Activated CD4-positive, alpha-beta memory T cell treated with anti-CD3 and anti-CD28 coated beads for 36 hours (primary cell): ENCODE measurements at regions not wholly inside any gene's neighbourhood (a gene's known extent, or its start where the extent isn't known, plus 50 kb on each side); places are given as distances from the start of the nearest gene placed in this dataset.

Experiments used
- CTCF ChIA-PET: fragments of 350-600 bp; sonication (Branson Sonifier 250); formaldehyde crosslinking; loops from one replicate; lab custom pipeline; 2021; ENCODE audit warnings: antibody characterized with exemption, inconsistent platforms; lab: Charles Lee
- POLR2A ChIA-PET: fragments of 350-600 bp; sonication (Branson Sonifier 250); formaldehyde crosslinking; loops from one replicate; lab custom pipeline; 2021; ENCODE audit warnings: antibody characterized with exemption; lab: Charles Lee
- DNase-seq: peaks from one replicate; pipeline ENCODE4 v3.0.0-alpha.2; 2020
- H3K27ac Mint-ChIP-seq: one replicate; pipeline ENCODE4 v1.8.0; 2021; ENCODE audit warnings: mixed read lengths
- H3K27me3 Mint-ChIP-seq: one replicate; pipeline ENCODE4 v1.8.0; 2021; ENCODE audit warnings: mixed read lengths
- H3K36me3 Mint-ChIP-seq: one replicate; pipeline ENCODE4 v1.8.0; 2021; ENCODE audit warnings: mixed read lengths
- H3K4me1 Mint-ChIP-seq: one replicate; pipeline ENCODE4 v1.8.0; 2021; ENCODE audit warnings: low read depth, mixed read lengths
- H3K4me3 Mint-ChIP-seq: one replicate; pipeline ENCODE4 v1.8.0; 2021; ENCODE audit warnings: mild to moderate bottlenecking, mixed read lengths
- H3K9me3 Mint-ChIP-seq: one replicate; pipeline ENCODE4 v1.8.0; 2021; ENCODE audit warnings: mixed read lengths
- intact Hi-C: fragments of 100-400 bp; cut with micrococcal nuclease; formaldehyde crosslinking; loops from one replicate; pipeline ENCODE4 v1.15.1; 2023

- POLR2A ChIA-PET = no interaction called here
- CTCF ChIA-PET = no interaction called here
- Mint-ChIP-seq H3K4me1 (no peaks in the 10 kb centered on the region), H3K9me3 (no peaks in the 10 kb centered on the region), H3K27me3 (no peaks in the 10 kb centered on the region), H3K4me3 (no peak overlapping the region), H3K27ac (no peak overlapping the region), H3K36me3 (no peaks in the 10 kb centered on the region)
- intact Hi-C loops = no loop called here
- DNase-seq = no peak
Measured at GRCh38 chr2:65820454-65820853, 388.1 kb upstream of the SPRED2 start.

GRCh38 chr2:65819963-65820362 lies 387.6 kb upstream of the SPRED2 start:
- intact Hi-C loops = no loop called here
- ChIA-PET CTCF (no interaction called here), POLR2A (no interaction called here)

GRCh38 chr2:65818873-65819451 lies 386.6 kb upstream of the SPRED2 start:
- POLR2A ChIA-PET = no interaction called here
- intact Hi-C loops = no loop called here
- Mint-ChIP-seq H3K4me3 (no peak overlapping the region), H3K36me3 (no peaks in the 10 kb centered on the region), H3K27ac (no peak overlapping the region), H3K27me3 (no peaks in the 10 kb centered on the region), H3K9me3 (no peaks in the 10 kb centered on the region), H3K4me1 (no peaks in the 10 kb centered on the region)
- CTCF ChIA-PET = no interaction called here
- DNase-seq = no peak

More at GRCh38 chr2:65819963-65820362, 387.6 kb upstream of the SPRED2 start:
- H3K27ac Mint-ChIP-seq = no peak overlapping the region
- H3K27me3 Mint-ChIP-seq = no peaks in the 10 kb centered on the region
- H3K4me1 Mint-ChIP-seq = no peaks in the 10 kb centered on the region
- DNase-seq = no peak
- H3K36me3 Mint-ChIP-seq = no peaks in the 10 kb centered on the region
- H3K4me3 Mint-ChIP-seq = no peak overlapping the region
- no peaks in the 10 kb centered on the region for H3K9me3 Mint-ChIP-seq

DNA sequence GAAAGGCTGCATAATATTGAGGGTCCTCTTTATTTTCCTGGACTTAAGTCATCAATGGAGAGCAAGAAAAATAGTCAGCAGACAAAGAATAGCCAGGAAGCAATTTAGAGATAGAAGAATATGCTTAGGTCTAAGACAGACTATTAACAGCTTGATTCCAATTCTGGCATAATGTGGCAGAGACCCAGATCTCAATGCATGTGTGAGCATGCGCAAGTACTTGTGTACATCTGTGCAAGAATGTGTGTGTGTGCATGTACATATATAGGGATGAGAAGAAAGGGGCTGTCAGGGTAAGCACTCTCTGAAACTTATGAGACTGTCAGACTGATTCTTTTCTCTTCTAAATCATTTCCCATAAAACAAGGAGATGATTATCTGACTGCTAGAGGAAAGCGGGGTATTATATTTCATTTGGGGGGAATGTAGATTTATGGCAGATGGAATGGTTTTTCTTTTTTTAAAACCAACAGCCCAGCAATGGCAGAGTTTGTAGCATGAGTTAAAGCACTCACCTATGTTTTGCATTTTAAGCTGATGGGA lies 381.3 kb upstream of the SPRED2 start:
- Mint-ChIP-seq H3K4me1 (no peaks in the 10 kb centered on the region), H3K27me3 (no peaks in the 10 kb centered on the region), H3K27ac (no peak overlapping the region), H3K4me3 (no peak overlapping the region), H3K9me3 (no peaks in the 10 kb centered on the region), H3K36me3 (no peaks in the 10 kb centered on the region)
- no peak for DNase-seq
- intact Hi-C loops = no loop called here
- ChIA-PET POLR2A (no interaction called here), CTCF (no interaction called here)

DNA sequence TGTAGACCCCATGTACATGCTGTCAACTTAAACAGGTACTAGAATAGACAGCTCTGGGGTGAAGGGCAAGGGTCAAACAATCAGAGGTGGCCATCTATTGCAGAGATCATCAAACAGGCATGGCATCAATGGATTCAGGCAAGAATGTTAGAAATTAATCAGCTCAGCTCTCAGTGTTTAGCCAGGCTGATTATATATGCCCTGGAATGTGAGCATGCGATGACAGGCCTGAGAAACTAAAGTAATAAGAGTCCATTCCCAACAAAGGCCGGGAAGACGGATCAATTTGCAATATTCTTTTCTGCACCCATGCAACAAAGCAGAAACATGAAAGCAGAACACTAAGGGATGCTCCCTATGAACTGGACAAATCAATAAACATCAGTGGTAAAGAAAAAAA lies 380.5 kb upstream of the SPRED2 start:
- H3K4me1 Mint-ChIP-seq = no peaks in the 10 kb centered on the region

DNA sequence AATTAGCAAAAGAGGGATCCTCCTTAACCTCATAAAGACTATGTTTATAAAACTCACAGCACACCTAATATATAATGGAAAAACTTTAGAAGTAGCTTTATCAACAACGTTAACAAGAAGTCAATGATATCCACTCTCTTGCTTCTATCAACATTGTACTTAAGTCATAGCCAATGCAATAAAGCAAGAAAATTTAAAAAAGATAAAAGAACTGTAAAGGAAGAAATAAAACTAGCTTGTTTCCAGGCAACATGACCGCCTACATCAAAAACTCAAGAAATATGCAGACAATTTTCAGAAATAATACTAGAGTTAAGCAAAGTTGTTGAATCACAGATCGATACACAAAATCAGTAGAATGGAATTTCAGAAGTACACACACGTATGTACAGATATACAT lies 375.5 kb upstream of the SPRED2 start:
- Mint-ChIP-seq H3K4me3 (no peak overlapping the region), H3K36me3 (no peaks in the 10 kb centered on the region), H3K9me3 (peaks cover 16% of the 10 kb centered on the region), H3K27ac (no peak overlapping the region), H3K4me1 (no peaks in the 10 kb centered on the region), H3K27me3 (no peaks in the 10 kb centered on the region)
- intact Hi-C loops = no loop called here
- ChIA-PET CTCF (no interaction called here), POLR2A (no interaction called here)
- no peak for DNase-seq

More for the DNA sequence above, 380.5 kb upstream of the SPRED2 start:
- POLR2A ChIA-PET = no interaction called here
- H3K36me3 Mint-ChIP-seq = no peaks in the 10 kb centered on the region
- H3K27me3 Mint-ChIP-seq = no peaks in the 10 kb centered on the region
- CTCF ChIA-PET = no interaction called here
- no peak overlapping the region for H3K4me3 Mint-ChIP-seq
- intact Hi-C loops = no loop called here
- no peak for DNase-seq
- H3K27ac Mint-ChIP-seq = no peak overlapping the region
- peaks cover 3% of the 10 kb centered on the region for H3K9me3 Mint-ChIP-seq

- H3K9me3 Mint-ChIP-seq = peaks cover 16% of the 10 kb centered on the region
- ChIA-PET CTCF (no interaction called here), POLR2A (no interaction called here)
- intact Hi-C loops = no loop called here
- no peaks in the 10 kb centered on the region for H3K36me3 Mint-ChIP-seq
- no peak overlapping the region for H3K27ac Mint-ChIP-seq
- no peak overlapping the region for H3K4me3 Mint-ChIP-seq
- no peak for DNase-seq
- H3K27me3 Mint-ChIP-seq = no peaks in the 10 kb centered on the region
- no peaks in the 10 kb centered on the region for H3K4me1 Mint-ChIP-seq
Measured at GRCh38 chr2:65804777-65805176, 372.4 kb upstream of the SPRED2 start.

DNA sequence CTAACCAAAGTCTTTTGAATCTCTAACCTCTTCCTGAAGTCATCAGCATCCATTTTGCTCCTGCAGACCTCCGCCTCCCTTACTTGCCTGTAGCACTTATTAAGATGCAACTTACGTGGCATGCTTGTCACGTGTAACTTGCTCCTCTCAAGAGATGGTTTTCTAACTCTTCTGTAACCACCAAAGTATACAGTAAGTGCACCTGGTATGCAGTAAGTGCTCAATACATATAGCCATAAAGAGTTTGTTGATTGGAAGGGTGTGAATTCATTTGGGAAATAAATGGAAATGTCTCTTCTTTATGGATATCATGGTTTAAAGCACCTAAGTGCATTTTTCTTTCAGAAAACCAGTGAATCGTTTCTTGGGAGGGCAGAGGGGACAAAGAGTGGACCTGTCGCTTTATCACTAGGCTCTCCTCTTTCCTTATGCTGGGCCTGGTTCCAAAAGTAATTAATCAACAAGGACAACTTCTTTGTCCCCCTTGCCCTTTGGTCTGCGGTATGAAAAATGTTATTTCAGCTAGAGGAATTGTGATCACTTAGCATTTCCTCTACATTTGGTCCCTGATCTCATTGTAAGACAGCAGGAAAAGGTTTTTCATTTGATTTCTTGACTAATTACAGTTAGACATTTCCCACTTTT lies 370.0 kb upstream of the SPRED2 start:
- Mint-ChIP-seq H3K4me1 (no peaks in the 10 kb centered on the region), H3K36me3 (no peaks in the 10 kb centered on the region), H3K27me3 (no peaks in the 10 kb centered on the region), H3K27ac (no peak overlapping the region), H3K4me3 (no peak overlapping the region), H3K9me3 (peaks cover 12% of the 10 kb centered on the region)
- CTCF ChIA-PET = no interaction called here
- DNase-seq = no peak
- intact Hi-C loops = no loop called here
- POLR2A ChIA-PET = no interaction called here

DNA sequence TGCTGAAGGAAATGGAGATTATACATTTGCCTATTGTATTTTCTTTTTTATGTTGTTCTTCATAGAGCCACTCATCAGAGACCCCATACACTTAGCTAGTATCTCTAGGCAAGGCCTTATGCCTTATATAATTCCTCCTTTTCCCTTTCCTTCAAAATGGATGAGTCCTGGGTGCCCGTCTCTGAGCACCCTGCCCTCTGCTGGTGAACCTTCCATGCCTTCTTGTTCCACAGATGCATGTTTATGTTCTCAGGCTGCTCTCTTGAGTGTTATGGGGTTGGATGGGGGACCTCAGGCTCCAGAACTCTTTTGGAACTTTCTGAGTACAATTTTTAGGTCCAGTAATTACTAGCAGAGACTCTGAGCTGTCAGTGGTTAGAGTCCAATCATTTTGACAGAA lies 368.6 kb upstream of the SPRED2 start:
- Mint-ChIP-seq H3K4me1 (no peaks in the 10 kb centered on the region), H3K27ac (no peak overlapping the region)
- POLR2A ChIA-PET = no interaction called here

GRCh38 chr2:65799141-65799854 lies 366.9 kb upstream of the SPRED2 start:
- CTCF ChIA-PET = no interaction called here
- Mint-ChIP-seq H3K4me3 (no peak overlapping the region), H3K36me3 (no peaks in the 10 kb centered on the region), H3K27me3 (peaks cover 2% of the 10 kb centered on the region), H3K9me3 (no peaks in the 10 kb centered on the region), H3K4me1 (no peaks in the 10 kb centered on the region), H3K27ac (no peak overlapping the region)
- intact Hi-C loops = no loop called here
- POLR2A ChIA-PET = no interaction called here
- no peak for DNase-seq

More for the DNA sequence above, 368.6 kb upstream of the SPRED2 start:
- Mint-ChIP-seq H3K36me3 (no peaks in the 10 kb centered on the region), H3K27me3 (peaks cover 2% of the 10 kb centered on the region), H3K4me3 (no peak overlapping the region), H3K9me3 (peaks cover 6% of the 10 kb centered on the region)
- intact Hi-C loops = no loop called here
- CTCF ChIA-PET = no interaction called here
- DNase-seq = no peak

- CTCF ChIA-PET = no interaction called here
- H3K4me1 Mint-ChIP-seq = no peaks in the 10 kb centered on the region
- POLR2A ChIA-PET = no interaction called here
Measured at GRCh38 chr2:65798641-65799040, 366.2 kb upstream of the SPRED2 start.

GRCh38 chr2:65794994-65795393 lies 362.6 kb upstream of the SPRED2 start:
- Mint-ChIP-seq H3K4me1 (no peaks in the 10 kb centered on the region), H3K27ac (no peak overlapping the region), H3K9me3 (no peaks in the 10 kb centered on the region), H3K4me3 (no peak overlapping the region), H3K27me3 (peaks cover 3% of the 10 kb centered on the region), H3K36me3 (no peaks in the 10 kb centered on the region)
- intact Hi-C loops = no loop called here
- no peak for DNase-seq
- ChIA-PET CTCF (no interaction called here), POLR2A (no interaction called here)

More at GRCh38 chr2:65798641-65799040, 366.2 kb upstream of the SPRED2 start:
- peaks cover 2% of the 10 kb centered on the region for H3K27me3 Mint-ChIP-seq
- no peaks in the 10 kb centered on the region for H3K36me3 Mint-ChIP-seq
- intact Hi-C loops = no loop called here
- no peaks in the 10 kb centered on the region for H3K9me3 Mint-ChIP-seq
- no peak for DNase-seq
- H3K27ac Mint-ChIP-seq = no peak overlapping the region
- H3K4me3 Mint-ChIP-seq = no peak overlapping the region
